Liver (tissue), 8 donors: ENCODE measurements at regions not wholly inside any gene's neighbourhood (a gene's known extent, or its start where the extent isn't known, plus 50 kb on each side); places are given as distances from the start of the nearest gene placed in this dataset.

Experiments
- DNase-seq: peaks from one replicate; pipeline ENCODE4 v3.0.0-alpha.2; 2017; ENCODE audit warnings: low spot score
- H3K27ac ChIP-seq, 2 donors: one replicate each; pipeline ENCODE4 v1.7.0; 2013; ENCODE audit warnings: inconsistent platforms in 2 of 2, low read length in 2 of 2, control low read depth in 1 of 2, low read depth in 1 of 2, mild to moderate bottlenecking in 1 of 2
- H3K27me3 ChIP-seq, 4 donors: one replicate each; pipeline versions ENCODE4 v1.6.1 to v1.7.0; 2013; ENCODE audit warnings: low read length in 3 of 4, inconsistent platforms in 1 of 4, mild to moderate bottlenecking in 1 of 4, moderate library complexity in 1 of 4; ENCODE audit not compliant: control insufficient read depth in 4 of 4, insufficient read depth in 4 of 4
- H3K36me3 ChIP-seq, 4 donors: one replicate each; pipeline versions ENCODE4 v1.6.1 to v1.7.0; 2013; ENCODE audit warnings: low read length in 3 of 4, mild to moderate bottlenecking in 3 of 4, low read depth in 1 of 4, moderate library complexity in 1 of 4; ENCODE audit not compliant: control insufficient read depth in 4 of 4, insufficient read depth in 3 of 4
- H3K4me1 ChIP-seq, 4 donors: one replicate each; pipeline versions ENCODE4 v1.6.1 to v1.7.0; 2013; ENCODE audit warnings: low read length in 3 of 4, mild to moderate bottlenecking in 3 of 4, moderate library complexity in 1 of 4; ENCODE audit not compliant: control insufficient read depth in 4 of 4, insufficient read depth in 4 of 4
- H3K4me3 ChIP-seq, 3 donors: one replicate each; pipeline versions ENCODE4 v1.6.1 to v1.7.0; 2013; ENCODE audit warnings: low read length in 3 of 3, control low read depth in 1 of 3, low read depth in 1 of 3, mild to moderate bottlenecking in 1 of 3
- H3K9ac ChIP-seq, 2 donors: one replicate each; pipeline ENCODE4 v1.7.0; 2013; ENCODE audit warnings: low read length in 2 of 2, mild to moderate bottlenecking in 2 of 2, moderate library complexity in 2 of 2, control low read depth in 1 of 2, low read depth in 1 of 2
- H3K9me3 ChIP-seq, 4 donors: one replicate each; pipeline versions ENCODE4 v1.6.1 to v1.7.0; 2013; ENCODE audit warnings: low read length in 3 of 4; ENCODE audit not compliant: control insufficient read depth in 4 of 4
- EGR1 ChIP-seq, 2 donors: IDR thresholded peaks; 2 replicates each; pipeline ENCODE4 v1.6.1; 2016 to 2018; ENCODE audit warnings: antibody characterized with exemption in 2 of 2, low read depth in 2 of 2
- FOXA1 ChIP-seq: IDR thresholded peaks from 2 replicates; pipeline ENCODE4 v1.6.1; 2016; ENCODE audit warnings: antibody characterized with exemption
- FOXA2 ChIP-seq: IDR thresholded peaks from 2 replicates; pipeline ENCODE4 v1.6.1; 2016; ENCODE audit warnings: antibody characterized with exemption
- GABPA ChIP-seq, 2 donors: IDR thresholded peaks in 1 of 2; conservative IDR thresholded peaks in 1 of 2; 2 replicates each; pipeline ENCODE4 v1.6.1; 2016; ENCODE audit warnings: antibody characterized with exemption in 2 of 2, mild to moderate bottlenecking in 1 of 2, moderate library complexity in 1 of 2
- HNF4A ChIP-seq, 2 donors: conservative IDR thresholded peaks; 2 replicates each; pipeline ENCODE4 v1.6.1; 2016; ENCODE audit warnings: antibody characterized with exemption in 2 of 2, mild to moderate bottlenecking in 2 of 2
- HNF4G ChIP-seq: IDR thresholded peaks from 2 replicates; pipeline ENCODE4 v1.6.1; 2016; ENCODE audit warnings: antibody characterized with exemption
- JUND ChIP-seq, 2 donors: IDR thresholded peaks; 2 replicates each; pipeline ENCODE4 v1.6.1; 2016; ENCODE audit warnings: antibody characterized with exemption in 2 of 2
- NR2F2 ChIP-seq: IDR thresholded peaks from 2 replicates; pipeline ENCODE4 v1.6.1; 2016; ENCODE audit warnings: antibody characterized with exemption
- RAD21 ChIP-seq, 2 donors: IDR thresholded peaks; 2 replicates each; pipeline ENCODE4 v1.6.1; 2016; ENCODE audit warnings: antibody characterized with exemption in 2 of 2, mild to moderate bottlenecking in 2 of 2
- RXRA ChIP-seq, 2 donors: IDR thresholded peaks; 2 replicates each; pipeline ENCODE4 v1.6.1; 2017 to 2018; ENCODE audit warnings: antibody characterized with exemption in 2 of 2, mild to moderate bottlenecking in 1 of 2
- SP1 ChIP-seq: IDR thresholded peaks from 2 replicates; pipeline ENCODE4 v1.6.1; 2018; ENCODE audit warnings: antibody characterized with exemption, mild to moderate bottlenecking
- TAF1 ChIP-seq: conservative IDR thresholded peaks from 2 replicates; pipeline ENCODE4 v1.6.1; 2016; ENCODE audit warnings: antibody characterized with exemption, mild to moderate bottlenecking
- YY1 ChIP-seq: IDR thresholded peaks from 2 replicates; pipeline ENCODE4 v1.6.1; 2016; ENCODE audit warnings: antibody characterized with exemption, mild to moderate bottlenecking
- WGBS: extraction: QIAGEN DNeasy Blood & Tissue Kit; methylation state at CpG from one replicate; pipeline ENCODE4 v1.1.7; 2013; 5-methylcytosine and 5-hydroxymethylcytosine counted together
- TF ChIP-seq, protein P1 (sequence below): IDR thresholded peaks from 2 replicates; pipeline ENCODE4 v1.6.1; 2016; ENCODE audit warnings: antibody characterized with exemption
- TF ChIP-seq, protein P2 (sequence below): IDR thresholded peaks from 2 replicates; pipeline ENCODE4 v1.6.1; 2016; ENCODE audit warnings: antibody characterized with exemption
- TF ChIP-seq, protein P3 (sequence below): IDR thresholded peaks from 2 replicates; pipeline ENCODE4 v1.6.1; 2016; ENCODE audit warnings: antibody characterized with exemption, mild to moderate bottlenecking
- TF ChIP-seq, protein P4 (sequence below): IDR thresholded peaks from 2 replicates; pipeline ENCODE4 v1.6.1; 2016; ENCODE audit warnings: antibody characterized with exemption
- TF ChIP-seq, protein P5 (sequence below): fragments of 150-350 bp; IDR thresholded peaks from 2 replicates; pipeline ENCODE4 v1.5.1; 2017; ENCODE audit warnings: improper control_type of control experiment, low read depth, low read length; ENCODE audit not compliant: missing input control
- donor health status: healthy.
- donor health status: healthy.
- donor health status: healthy.
- donor health status: healthy.
- donor health status: healthy.

DNA sequence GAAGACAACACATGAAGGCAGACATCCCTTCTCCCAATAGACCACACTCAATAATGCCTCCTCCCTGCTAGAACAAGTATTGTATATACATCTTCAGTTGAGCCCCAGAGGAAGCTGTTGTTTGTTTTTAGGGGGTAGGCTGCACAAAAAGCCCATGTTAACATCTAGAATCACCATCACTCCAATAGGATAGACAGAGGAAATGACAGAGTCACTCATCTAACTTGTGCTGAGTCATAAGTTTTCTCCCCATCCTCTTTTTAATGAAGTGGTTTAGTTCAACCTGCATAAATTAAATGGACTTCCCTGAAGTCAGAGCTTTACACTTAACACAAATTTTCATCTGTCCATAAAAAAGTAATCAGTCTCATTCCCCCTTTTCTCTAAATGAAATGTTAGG is 122.9 kb upstream of the SPATA12 start:
- DNase-seq, result no peak
- no peak for TF ChIP-seq HNF4A (conservative IDR thresholded peaks at IDR 0.05)
- no peak for TF ChIP-seq FOXA2
- TF ChIP-seq GABPA (IDR thresholded peaks at IDR 0.05 in 1 of 2, conservative IDR thresholded peaks at IDR 0.05 in 1 of 2), result no peak
- TF ChIP-seq, protein P1, sequence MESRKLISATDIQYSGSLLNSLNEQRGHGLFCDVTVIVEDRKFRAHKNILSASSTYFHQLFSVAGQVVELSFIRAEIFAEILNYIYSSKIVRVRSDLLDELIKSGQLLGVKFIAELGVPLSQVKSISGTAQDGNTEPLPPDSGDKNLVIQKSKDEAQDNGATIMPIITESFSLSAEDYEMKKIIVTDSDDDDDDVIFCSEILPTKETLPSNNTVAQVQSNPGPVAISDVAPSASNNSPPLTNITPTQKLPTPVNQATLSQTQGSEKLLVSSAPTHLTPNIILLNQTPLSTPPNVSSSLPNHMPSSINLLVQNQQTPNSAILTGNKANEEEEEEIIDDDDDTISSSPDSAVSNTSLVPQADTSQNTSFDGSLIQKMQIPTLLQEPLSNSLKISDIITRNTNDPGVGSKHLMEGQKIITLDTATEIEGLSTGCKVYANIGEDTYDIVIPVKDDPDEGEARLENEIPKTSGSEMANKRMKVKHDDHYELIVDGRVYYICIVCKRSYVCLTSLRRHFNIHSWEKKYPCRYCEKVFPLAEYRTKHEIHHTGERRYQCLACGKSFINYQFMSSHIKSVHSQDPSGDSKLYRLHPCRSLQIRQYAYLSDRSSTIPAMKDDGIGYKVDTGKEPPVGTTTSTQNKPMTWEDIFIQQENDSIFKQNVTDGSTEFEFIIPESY, result no peak
- no peak for TF ChIP-seq JUND (IDR thresholded peaks at IDR 0.05)
- TF ChIP-seq, protein P2, sequence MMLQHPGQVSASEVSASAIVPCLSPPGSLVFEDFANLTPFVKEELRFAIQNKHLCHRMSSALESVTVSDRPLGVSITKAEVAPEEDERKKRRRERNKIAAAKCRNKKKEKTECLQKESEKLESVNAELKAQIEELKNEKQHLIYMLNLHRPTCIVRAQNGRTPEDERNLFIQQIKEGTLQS, result no peak
- no peak for TF ChIP-seq RXRA (IDR thresholded peaks at IDR 0.05)
- TF ChIP-seq TAF1, result no peak
- no peak for TF ChIP-seq HNF4G
- TF ChIP-seq YY1, result no peak
- TF ChIP-seq, protein P3, sequence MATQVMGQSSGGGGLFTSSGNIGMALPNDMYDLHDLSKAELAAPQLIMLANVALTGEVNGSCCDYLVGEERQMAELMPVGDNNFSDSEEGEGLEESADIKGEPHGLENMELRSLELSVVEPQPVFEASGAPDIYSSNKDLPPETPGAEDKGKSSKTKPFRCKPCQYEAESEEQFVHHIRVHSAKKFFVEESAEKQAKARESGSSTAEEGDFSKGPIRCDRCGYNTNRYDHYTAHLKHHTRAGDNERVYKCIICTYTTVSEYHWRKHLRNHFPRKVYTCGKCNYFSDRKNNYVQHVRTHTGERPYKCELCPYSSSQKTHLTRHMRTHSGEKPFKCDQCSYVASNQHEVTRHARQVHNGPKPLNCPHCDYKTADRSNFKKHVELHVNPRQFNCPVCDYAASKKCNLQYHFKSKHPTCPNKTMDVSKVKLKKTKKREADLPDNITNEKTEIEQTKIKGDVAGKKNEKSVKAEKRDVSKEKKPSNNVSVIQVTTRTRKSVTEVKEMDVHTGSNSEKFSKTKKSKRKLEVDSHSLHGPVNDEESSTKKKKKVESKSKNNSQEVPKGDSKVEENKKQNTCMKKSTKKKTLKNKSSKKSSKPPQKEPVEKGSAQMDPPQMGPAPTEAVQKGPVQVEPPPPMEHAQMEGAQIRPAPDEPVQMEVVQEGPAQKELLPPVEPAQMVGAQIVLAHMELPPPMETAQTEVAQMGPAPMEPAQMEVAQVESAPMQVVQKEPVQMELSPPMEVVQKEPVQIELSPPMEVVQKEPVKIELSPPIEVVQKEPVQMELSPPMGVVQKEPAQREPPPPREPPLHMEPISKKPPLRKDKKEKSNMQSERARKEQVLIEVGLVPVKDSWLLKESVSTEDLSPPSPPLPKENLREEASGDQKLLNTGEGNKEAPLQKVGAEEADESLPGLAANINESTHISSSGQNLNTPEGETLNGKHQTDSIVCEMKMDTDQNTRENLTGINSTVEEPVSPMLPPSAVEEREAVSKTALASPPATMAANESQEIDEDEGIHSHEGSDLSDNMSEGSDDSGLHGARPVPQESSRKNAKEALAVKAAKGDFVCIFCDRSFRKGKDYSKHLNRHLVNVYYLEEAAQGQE, result no peak
- no peak for TF ChIP-seq EGR1 (IDR thresholded peaks at IDR 0.05; ENCODE audit: low read depth in 2 of 2)
- TF ChIP-seq, protein P4, sequence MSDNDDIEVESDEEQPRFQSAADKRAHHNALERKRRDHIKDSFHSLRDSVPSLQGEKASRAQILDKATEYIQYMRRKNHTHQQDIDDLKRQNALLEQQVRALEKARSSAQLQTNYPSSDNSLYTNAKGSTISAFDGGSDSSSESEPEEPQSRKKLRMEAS, result no peak
- TF ChIP-seq, protein P5, sequence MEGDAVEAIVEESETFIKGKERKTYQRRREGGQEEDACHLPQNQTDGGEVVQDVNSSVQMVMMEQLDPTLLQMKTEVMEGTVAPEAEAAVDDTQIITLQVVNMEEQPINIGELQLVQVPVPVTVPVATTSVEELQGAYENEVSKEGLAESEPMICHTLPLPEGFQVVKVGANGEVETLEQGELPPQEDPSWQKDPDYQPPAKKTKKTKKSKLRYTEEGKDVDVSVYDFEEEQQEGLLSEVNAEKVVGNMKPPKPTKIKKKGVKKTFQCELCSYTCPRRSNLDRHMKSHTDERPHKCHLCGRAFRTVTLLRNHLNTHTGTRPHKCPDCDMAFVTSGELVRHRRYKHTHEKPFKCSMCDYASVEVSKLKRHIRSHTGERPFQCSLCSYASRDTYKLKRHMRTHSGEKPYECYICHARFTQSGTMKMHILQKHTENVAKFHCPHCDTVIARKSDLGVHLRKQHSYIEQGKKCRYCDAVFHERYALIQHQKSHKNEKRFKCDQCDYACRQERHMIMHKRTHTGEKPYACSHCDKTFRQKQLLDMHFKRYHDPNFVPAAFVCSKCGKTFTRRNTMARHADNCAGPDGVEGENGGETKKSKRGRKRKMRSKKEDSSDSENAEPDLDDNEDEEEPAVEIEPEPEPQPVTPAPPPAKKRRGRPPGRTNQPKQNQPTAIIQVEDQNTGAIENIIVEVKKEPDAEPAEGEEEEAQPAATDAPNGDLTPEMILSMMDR, result no peak
- no peak for TF ChIP-seq NR2F2
- TF ChIP-seq RAD21 (IDR thresholded peaks at IDR 0.05), result no peak
- TF ChIP-seq FOXA1, result no peak
- TF ChIP-seq SP1, result no peak
- H3K4me1 ChIP-seq, result no peaks in the 10 kb centered on the region
- no peaks in the 10 kb centered on the region for H3K27me3 ChIP-seq
- no peak overlapping the region for H3K9ac ChIP-seq
- H3K4me3 ChIP-seq, result no peak overlapping the region
- H3K27ac ChIP-seq, result no peak overlapping the region
- no peaks in the 10 kb centered on the region for H3K36me3 ChIP-seq
- no peaks in the 10 kb centered on the region for H3K9me3 ChIP-seq

DNA sequence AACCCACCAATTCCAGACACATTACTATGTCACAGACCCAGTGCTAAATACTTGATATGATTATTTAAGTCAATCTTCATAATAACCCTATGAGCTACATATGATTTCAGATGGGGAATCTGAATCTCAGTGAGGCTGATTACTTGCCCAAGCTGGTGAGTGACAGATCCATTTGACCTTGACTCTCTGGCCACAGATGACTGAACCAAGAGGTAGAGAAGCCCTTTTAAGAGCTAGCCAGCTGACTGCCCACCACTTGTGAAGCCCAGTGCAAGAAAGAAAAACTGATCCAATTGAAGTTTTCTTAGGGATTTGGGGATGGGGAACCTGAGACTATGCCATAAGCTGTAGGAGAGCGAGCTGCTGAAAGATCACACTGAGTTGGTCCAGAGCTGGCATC is 124.7 kb upstream of the SPATA12 start:
- Histone ChIP-seq H3K4me1 (no peaks in the 10 kb centered on the region), H3K27me3 (no peaks in the 10 kb centered on the region), H3K4me3 (no peak overlapping the region), H3K9ac (no peak overlapping the region), H3K27ac (no peak overlapping the region), H3K9me3 (no peaks in the 10 kb centered on the region), H3K36me3 (no peaks in the 10 kb centered on the region)
- 92% methylated on average over 1 of the region's 1 CpG for WGBS
- DNase-seq, result no peak
- TF ChIP-seq, protein P2, result no peak
- no peak for TF ChIP-seq EGR1 (IDR thresholded peaks at IDR 0.05; ENCODE audit: low read depth in 2 of 2)
- no peak for TF ChIP-seq YY1
- TF ChIP-seq RAD21 (IDR thresholded peaks at IDR 0.05), result no peak
- no peak for TF ChIP-seq FOXA1
- TF ChIP-seq, protein P3, result no peak
- TF ChIP-seq GABPA (IDR thresholded peaks at IDR 0.05 in 1 of 2, conservative IDR thresholded peaks at IDR 0.05 in 1 of 2), result no peak
- TF ChIP-seq, protein P1, result no peak
- TF ChIP-seq NR2F2, result no peak
- TF ChIP-seq HNF4A (conservative IDR thresholded peaks at IDR 0.05), result no peak
- no peak for TF ChIP-seq FOXA2
- TF ChIP-seq, protein P4, result no peak
